ENCODE measurements at regions not wholly inside any gene's neighbourhood (a gene's known extent, or its start where the extent isn't known, plus 50 kb on each side); places are given as distances from the start of the nearest gene placed in this dataset.

DNA sequence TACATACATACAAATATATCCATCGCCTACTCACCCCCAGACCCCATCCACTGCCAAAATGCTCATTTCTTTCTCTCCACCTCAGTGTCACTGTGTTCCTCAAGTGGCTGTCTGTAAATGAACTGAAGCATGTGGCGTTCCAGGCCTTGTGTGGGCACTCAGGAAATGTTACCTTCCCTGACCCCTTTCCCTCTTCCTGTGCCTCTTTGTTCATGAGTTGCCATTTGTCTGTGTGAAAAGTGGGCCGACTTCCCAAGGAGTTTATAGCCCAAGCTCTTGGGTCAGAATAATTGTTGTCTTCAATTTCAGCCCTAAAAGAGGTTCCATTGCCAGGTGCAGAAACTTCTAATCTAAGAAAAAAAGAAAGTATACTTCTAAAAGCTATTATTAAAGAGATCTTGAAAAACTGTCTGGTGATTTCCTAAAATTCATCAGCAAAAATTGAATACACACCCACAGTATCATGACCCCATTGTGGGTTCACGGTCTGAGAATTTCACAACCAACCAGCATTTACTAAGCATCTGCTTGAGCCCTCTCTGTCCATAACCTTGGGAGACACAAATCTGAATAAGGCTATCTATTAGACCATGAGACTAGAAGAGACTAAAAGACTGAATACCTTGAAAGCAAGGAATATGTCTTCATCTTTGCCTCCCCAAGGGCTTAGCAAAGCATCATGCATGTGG is 201.4 kb upstream of the EEA1 start (continued):
- no peak for TF ChIP-seq RAD21 (IDR thresholded peaks at IDR 0.05 in 1 of 2, conservative IDR thresholded peaks at IDR 0.05 in 1 of 2; ENCODE audit: low read depth in 2 of 2, low read length in 2 of 2)
- no peak for TF ChIP-seq GTF2F1 (IDR thresholded peaks at IDR 0.05; ENCODE audit: borderline replicate concordance, low read depth, low read length)
- no peak for TF ChIP-seq FOSL1 (IDR thresholded peaks at IDR 0.05; ENCODE audit: insufficient read depth, low read depth, low read length)

All from H1 (cell line).